HEK293 (cell line): ENCODE measurements at regions not wholly inside any gene's neighbourhood (a gene's known extent, or its start where the extent isn't known, plus 50 kb on each side); places are given as distances from the start of the nearest gene placed in this dataset.

Experiments
- CTCF ChIA-PET: fragments of 350-600 bp; formaldehyde crosslinking; extraction: SDS; loops from one replicate; lab custom pipeline; 2021; ENCODE audit warnings: antibody characterized with exemption; lab: Yijun Ruan, JAX
- POLR2A ChIA-PET: fragments of 300-600 bp; formaldehyde crosslinking; extraction: SDS; loops from one replicate; lab custom pipeline; 2020; ENCODE audit warnings: antibody characterized with exemption, inconsistent platforms; lab: Yijun Ruan, JAX
- H3K27ac ChIP-seq: fragments of 200-500 bp; sonication (Bioruptor generic); 2 replicates; pipeline ENCODE4 v1.5.1; 2014; ENCODE audit warnings: low read depth, low read length, control low read depth, inconsistent platforms; ENCODE audit errors: extremely low read depth
- H3K36me3 ChIP-seq, 2 experiments: fragments of 200-500 bp in 1 of 2; sonication (Bioruptor generic) in 1 of 2; 1 replicate in 1 of 2; 2 replicates in 1 of 2; pipeline ENCODE4 v1.5.1; 2014 to 2017; ENCODE audit warnings: inconsistent platforms in 2 of 2, low read length in 2 of 2; ENCODE audit not compliant: control insufficient read depth in 2 of 2, insufficient read depth in 1 of 2
- H3K4me1 ChIP-seq: fragments of 200-500 bp; sonication (Bioruptor generic); 2 replicates; pipeline ENCODE4 v1.5.1; 2014; ENCODE audit warnings: mild to moderate bottlenecking, low read length, inconsistent platforms; ENCODE audit not compliant: control insufficient read depth, insufficient read depth
- H3K4me3 ChIP-seq: 2 replicates; pipeline ENCODE4 v1.5.1; 2011; ENCODE audit warnings: low read depth, mild to moderate bottlenecking, control low read depth, low read length, moderate library complexity
- H3K9me3 ChIP-seq: fragments of 200-500 bp; sonication (Bioruptor generic); 2 replicates; pipeline ENCODE4 v1.5.1; 2014; ENCODE audit warnings: low read depth, low read length, inconsistent platforms; ENCODE audit not compliant: control insufficient read depth, insufficient read depth
- BCL11A ChIP-seq: fragments of 450-650 bp; formaldehyde crosslinking; IDR thresholded peaks from 2 replicates; pipeline ENCODE4 v1.5.1; 2016; ENCODE audit warnings: low read depth, missing biosample characterization, missing genetic modification characterization
- GLIS2 ChIP-seq: fragments of 450-650 bp; formaldehyde crosslinking; IDR thresholded peaks from 2 replicates; pipeline ENCODE4 v1.5.1; 2016; ENCODE audit warnings: missing biosample characterization, missing genetic modification characterization
- HIC1 ChIP-seq: fragments of 450-650 bp; formaldehyde crosslinking; IDR thresholded peaks from 2 replicates; pipeline ENCODE4 v1.5.1; 2016; ENCODE audit warnings: missing biosample characterization, missing genetic modification characterization
- OSR2 ChIP-seq: fragments of 450-650 bp; formaldehyde crosslinking; IDR thresholded peaks from 2 replicates; pipeline ENCODE4 v1.5.1; 2016; ENCODE audit warnings: missing biosample characterization, missing genetic modification characterization
- OVOL3 ChIP-seq: fragments of 450-650 bp; formaldehyde crosslinking; IDR thresholded peaks from 2 replicates; pipeline ENCODE4 v1.5.1; 2016; ENCODE audit warnings: missing biosample characterization, missing genetic modification characterization
- SALL2 ChIP-seq: fragments of 450-650 bp; formaldehyde crosslinking; IDR thresholded peaks from 2 replicates; pipeline ENCODE4 v1.5.0; 2017; ENCODE audit warnings: missing biosample characterization, mild to moderate bottlenecking, missing genetic modification characterization, borderline replicate concordance
- SP2 ChIP-seq: fragments of 450-650 bp; formaldehyde crosslinking; IDR thresholded peaks from 2 replicates; pipeline ENCODE4 v1.5.1; 2016; ENCODE audit warnings: missing biosample characterization, missing genetic modification characterization
- YY1 ChIP-seq: fragments of 450-650 bp; formaldehyde crosslinking; IDR thresholded peaks from 2 replicates; pipeline ENCODE4 v1.5.1; 2018; ENCODE audit warnings: missing biosample characterization, missing genetic modification characterization
- ZBTB21 ChIP-seq: fragments of 450-650 bp; formaldehyde crosslinking; IDR thresholded peaks from 2 replicates; pipeline ENCODE4 v1.5.1; 2017; ENCODE audit warnings: missing biosample characterization, missing genetic modification characterization
- ZFP3 ChIP-seq: fragments of 450-650 bp; formaldehyde crosslinking; IDR thresholded peaks from 2 replicates; pipeline ENCODE4 v1.5.1; 2016; ENCODE audit warnings: low read depth, missing biosample characterization, missing genetic modification characterization
- ZFP41 ChIP-seq: fragments of 450-650 bp; formaldehyde crosslinking; IDR thresholded peaks from 2 replicates; pipeline ENCODE4 v1.5.1; 2016; ENCODE audit warnings: missing biosample characterization, missing genetic modification characterization, borderline replicate concordance
- ZFP69B ChIP-seq: fragments of 450-650 bp; formaldehyde crosslinking; IDR thresholded peaks from 2 replicates; pipeline ENCODE4 v1.5.1; 2016; ENCODE audit warnings: missing biosample characterization, missing genetic modification characterization
- ZNF148 ChIP-seq: fragments of 450-650 bp; formaldehyde crosslinking; IDR thresholded peaks from 2 replicates; pipeline ENCODE4 v1.5.0; 2017; ENCODE audit warnings: missing biosample characterization, missing genetic modification characterization, borderline replicate concordance
- ZNF175 ChIP-seq: fragments of 450-650 bp; formaldehyde crosslinking; IDR thresholded peaks from 2 replicates; pipeline ENCODE4 v1.5.1; 2016; ENCODE audit warnings: missing biosample characterization, missing genetic modification characterization
- ZNF19 ChIP-seq: fragments of 450-650 bp; formaldehyde crosslinking; IDR thresholded peaks from 2 replicates; pipeline ENCODE4; 2016; ENCODE audit warnings: missing biosample characterization, missing genetic modification characterization, low read depth
- ZNF239 ChIP-seq: fragments of 450-650 bp; formaldehyde crosslinking; IDR thresholded peaks from 2 replicates; pipeline ENCODE4 v1.5.1; 2016; ENCODE audit warnings: missing biosample characterization, missing genetic modification characterization
- ZNF302 ChIP-seq: fragments of 450-650 bp; formaldehyde crosslinking; IDR thresholded peaks from 2 replicates; pipeline ENCODE4 v1.5.1; 2016; ENCODE audit warnings: missing biosample characterization, missing genetic modification characterization, low read depth
- ZNF335 ChIP-seq: fragments of 450-650 bp; formaldehyde crosslinking; conservative IDR thresholded peaks from 2 replicates; pipeline ENCODE4 v1.5.1; 2016; ENCODE audit warnings: missing biosample characterization, missing genetic modification characterization
- ZNF433 ChIP-seq: fragments of 450-650 bp; formaldehyde crosslinking; IDR thresholded peaks from 2 replicates; pipeline ENCODE4 v1.5.1; 2016; ENCODE audit warnings: missing biosample characterization, missing genetic modification characterization, low read depth
- ZNF518A ChIP-seq: fragments of 450-650 bp; formaldehyde crosslinking; conservative IDR thresholded peaks from 2 replicates; pipeline ENCODE4 v1.5.1; 2016; ENCODE audit warnings: low read depth, missing biosample characterization, missing genetic modification characterization
- ZNF530 ChIP-seq: fragments of 450-650 bp; formaldehyde crosslinking; IDR thresholded peaks from 2 replicates; pipeline ENCODE4 v1.5.1; 2016; ENCODE audit warnings: low read depth, missing biosample characterization, missing genetic modification characterization
- ZNF571 ChIP-seq: fragments of 450-650 bp; formaldehyde crosslinking; IDR thresholded peaks from 2 replicates; pipeline ENCODE4 v1.5.0; 2017; ENCODE audit warnings: missing biosample characterization, missing genetic modification characterization
- ZNF610 ChIP-seq: fragments of 450-650 bp; formaldehyde crosslinking; IDR thresholded peaks from 2 replicates; pipeline ENCODE4 v1.5.1; 2016; ENCODE audit warnings: missing biosample characterization, missing genetic modification characterization, borderline replicate concordance
- ZNF626 ChIP-seq: fragments of 450-650 bp; sonication (Bioruptor Pico); formaldehyde crosslinking; IDR thresholded peaks from 2 replicates; pipeline ENCODE4 v1.5.1; 2018; ENCODE audit warnings: missing biosample characterization, missing genetic modification characterization, inconsistent platforms
- ZNF677 ChIP-seq: fragments of 450-650 bp; IDR thresholded peaks from 2 replicates; pipeline ENCODE4 v1.5.0; 2018; ENCODE audit warnings: missing biosample characterization, mild to moderate bottlenecking, missing genetic modification characterization, moderate library complexity
- ZNF777 ChIP-seq: fragments of 450-650 bp; formaldehyde crosslinking; IDR thresholded peaks from 2 replicates; pipeline ENCODE4 v1.5.1; 2017; ENCODE audit warnings: missing biosample characterization, missing genetic modification characterization, borderline replicate concordance
- ZNF785 ChIP-seq: fragments of 450-650 bp; formaldehyde crosslinking; IDR thresholded peaks from 2 replicates; pipeline ENCODE4 v1.5.1; 2016; ENCODE audit warnings: missing biosample characterization, missing genetic modification characterization
- ZSCAN23 ChIP-seq: fragments of 450-650 bp; formaldehyde crosslinking; IDR thresholded peaks from 2 replicates; pipeline ENCODE4 v1.5.1; 2016; ENCODE audit warnings: missing biosample characterization, missing genetic modification characterization
- ZXDB ChIP-seq: fragments of 450-650 bp; formaldehyde crosslinking; IDR thresholded peaks from 2 replicates; pipeline ENCODE4 v1.5.1; 2016; ENCODE audit warnings: missing biosample characterization, missing genetic modification characterization

GRCh38 chr9:87310827-87311523 lies 186.7 kb upstream of the DAPK1 start:
- no peak for TF ChIP-seq ZNF19 (tag by site-specific recombination)
- no peak for TF ChIP-seq ZNF433 (tag by site-specific recombination)
- no peak for TF ChIP-seq ZNF785 (tag by site-specific recombination)
- no peak for TF ChIP-seq OSR2 (tag by site-specific recombination)
- TF ChIP-seq ZFP41 (tag by site-specific recombination): no peak
- no peak for TF ChIP-seq HIC1 (tag by site-specific recombination)
- no peak for TF ChIP-seq YY1 (tag by site-specific recombination)
- TF ChIP-seq ZNF239 (tag by site-specific recombination): no peak
- TF ChIP-seq ZNF335 (tag by site-specific recombination): no peak
- TF ChIP-seq OVOL3: no peak
- no peak for TF ChIP-seq ZNF626
- TF ChIP-seq ZNF518A: no peak
- no peak for TF ChIP-seq ZFP69B (tag by site-specific recombination)
- no peak for TF ChIP-seq ZNF777
- TF ChIP-seq ZNF610: no peak
- no peak for TF ChIP-seq SALL2
- TF ChIP-seq ZSCAN23 (tag by site-specific recombination): no peak
- no peak for TF ChIP-seq ZNF302 (tag by site-specific recombination)
- no peak for TF ChIP-seq ZNF530

GRCh38 chr9:87319656-87320055 lies 178.0 kb upstream of the DAPK1 start:
- POLR2A ChIA-PET: no interaction called here
- no peaks in the 10 kb centered on the region for H3K9me3 ChIP-seq
- no peak overlapping the region for H3K4me3 ChIP-seq
- CTCF ChIA-PET: interaction anchor here (0.7 kb wide), 1 partner anchor 832 kb away, joined by 3 read pairs; no protein-coding TSS in a partner anchor
- H3K27ac ChIP-seq: no peak overlapping the region
- no peaks in the 10 kb centered on the region for H3K4me1 ChIP-seq
- H3K36me3 ChIP-seq: no peaks in the 10 kb centered on the region
- TF ChIP-seq ZNF148 (tag by site-specific recombination) (no peak), ZNF571 (no peak), GLIS2 (tag by site-specific recombination) (no peak), ZNF175 (tag by site-specific recombination) (no peak), ZXDB (no peak), ZNF677 (tag by site-specific recombination) (no peak), BCL11A (tag by site-specific recombination) (no peak), ZFP3 (no peak), ZBTB21 (tag by site-specific recombination) (no peak), SP2 (no peak)

More at GRCh38 chr9:87310827-87311523, 186.7 kb upstream of the DAPK1 start:
- Histone ChIP-seq H3K27ac (no peak overlapping the region), H3K4me1 (no peaks in the 10 kb centered on the region), H3K4me3 (no peak overlapping the region), H3K36me3 (no peaks in the 10 kb centered on the region), H3K9me3 (no peaks in the 10 kb centered on the region)
- CTCF ChIA-PET: interaction anchor here (1.4 kb wide), 1 partner anchor 14 kb away, joined by 6 read pairs; no protein-coding TSS in a partner anchor
- POLR2A ChIA-PET: interaction anchor here (0.7 kb wide), 1 partner anchor 799 kb away, joined by 3 read pairs; no protein-coding TSS in a partner anchor
